GM12878 (cell line): ENCODE measurements at regions not wholly inside any gene's neighbourhood (a gene's known extent, or its start where the extent isn't known, plus 50 kb on each side); places are given as distances from the start of the nearest gene placed in this dataset.

Experiments
- ATAC-seq: fragments of 200-7000 bp; cut with Tn5 transposase; 3 replicates; pipeline ENCODE4 v1.9.1; 2020; ENCODE audit warnings: mild to moderate bottlenecking, moderate library complexity
- BruUV-seq: library from RNA; stranded (reverse); fragments of 400-500 nt; replicated peaks from 2 replicates; lab custom pipeline; 2021; lab: Mats Ljungman, UMichigan
- CTCF ChIA-PET: fragments of 300-600 bp; sonication (Branson Sonifier 250); formaldehyde crosslinking; extraction: SDS; loops from one replicate; lab custom pipeline; 2021; ENCODE audit warnings: inconsistent platforms; lab: Yijun Ruan, JAX
- POLR2A ChIA-PET: fragments of 350-600 bp; formaldehyde crosslinking; extraction: SDS; loops from one replicate; lab custom pipeline; 2021; ENCODE audit warnings: inconsistent platforms; lab: Charles Lee
- RAD21 ChIA-PET: fragments of 300-600 bp; sonication (Branson Sonifier 250); formaldehyde crosslinking; loops from one replicate; lab custom pipeline; 2023; ENCODE audit warnings: antibody characterized with exemption; ENCODE audit not compliant: unreplicated experiment; lab: Charles Lee
- SMC1A ChIA-PET: fragments of 300-600 bp; sonication (Branson Sonifier 250); formaldehyde crosslinking; loops from one replicate; lab custom pipeline; 2023; ENCODE audit not compliant: unreplicated experiment, uncharacterized antibody; lab: Charles Lee
- DNase-seq: peaks from one replicate; pipeline ENCODE4 v3.0.0-alpha.2; 2011; ENCODE audit warnings: low read depth, low spot score
- FAIRE-seq: peaks from 3 replicates; lab custom pipeline; 2011; peaks lifted over from hg19 to GRCh38; lab: Jason Lieb, UNC
- H2AFZ ChIP-seq: 2 replicates; pipeline ENCODE4 v1.6.0; 2011; ENCODE audit warnings: low read depth, low read length, control low read depth; ENCODE audit not compliant: control insufficient read depth
- H3K27ac ChIP-seq: 2 replicates; pipeline ENCODE4 v1.5.1; 2011; ENCODE audit warnings: control low read depth; ENCODE audit not compliant: control insufficient read depth, insufficient read depth
- H3K27me3 ChIP-seq, 2 experiments: replicated peaks in 1 of 2; 2 replicates each; pipeline versions ENCODE4 v1.6.0 to v1.6.1; 2011; ENCODE audit warnings: low read length in 1 of 2; ENCODE audit not compliant: control insufficient read depth in 2 of 2, insufficient read depth in 2 of 2
- H3K36me3 ChIP-seq, 2 experiments: 2 replicates each; pipeline ENCODE4 v1.5.1; 2011; ENCODE audit warnings: low read length in 1 of 2; ENCODE audit not compliant: control insufficient read depth in 2 of 2, insufficient read depth in 2 of 2
- H3K4me1 ChIP-seq: 2 replicates; pipeline ENCODE4 v1.6.1; 2011; ENCODE audit warnings: mild to moderate bottlenecking, low read length, moderate library complexity, mixed read lengths; ENCODE audit not compliant: control insufficient read depth, insufficient read depth
- H3K4me2 ChIP-seq: 2 replicates; pipeline ENCODE4 v1.6.0; 2011; ENCODE audit warnings: control low read depth; ENCODE audit not compliant: control insufficient read depth, insufficient read depth
- H3K4me3 ChIP-seq: fragments of 200-600 bp; sonication (generic); 2 replicates; pipeline ENCODE4 v1.5.1; 2016
- H3K79me2 ChIP-seq: 2 replicates; pipeline ENCODE4 v1.6.0; 2011; ENCODE audit warnings: low read length; ENCODE audit not compliant: control insufficient read depth, insufficient read depth
- H3K9ac ChIP-seq: 2 replicates; pipeline ENCODE4 v1.8.0; 2011; ENCODE audit warnings: low read length, control low read depth, mixed read lengths; ENCODE audit not compliant: control insufficient read depth, insufficient read depth
- H3K9me3 ChIP-seq: replicated peaks from 3 replicates; pipeline ENCODE4 v1.5.1; 2011; ENCODE audit warnings: mild to moderate bottlenecking, low read length; ENCODE audit not compliant: control insufficient read depth, insufficient read depth
- H4K20me1 ChIP-seq: 2 replicates; pipeline ENCODE4 v1.6.0; 2011; ENCODE audit not compliant: control insufficient read depth, insufficient read depth
- ELK1 ChIP-seq: IDR thresholded peaks from 2 replicates; pipeline ENCODE4 v1.6.1; 2012; ENCODE audit warnings: low read depth, low read length, improper control_type of control experiment
- FOXM1 ChIP-seq: IDR thresholded peaks from 2 replicates; pipeline ENCODE4 v1.6.1; 2012; ENCODE audit warnings: low read depth, mild to moderate bottlenecking, inconsistent platforms, low read length, moderate library complexity
- GATAD2B ChIP-seq: fragments of 450-650 bp; conservative IDR thresholded peaks from 2 replicates; pipeline ENCODE4 v1.6.1; 2017; ENCODE audit warnings: low read depth, mild to moderate bottlenecking, moderate library complexity
- HCFC1 ChIP-seq: fragments of 150-350 bp; IDR thresholded peaks from 2 replicates; pipeline ENCODE4 v1.6.1; 2014; ENCODE audit warnings: low read length
- JUND ChIP-seq: IDR thresholded peaks from 2 replicates; pipeline ENCODE4 v1.6.1; 2012; ENCODE audit warnings: low read depth, mild to moderate bottlenecking, low read length, improper control_type of control experiment, moderate library complexity
- MXI1 ChIP-seq: fragments of 150-350 bp; IDR thresholded peaks from 2 replicates; pipeline ENCODE4 v1.6.1; 2011; ENCODE audit warnings: low read depth, mild to moderate bottlenecking, inconsistent platforms, low read length, improper control_type of control experiment
- PBX3 ChIP-seq: IDR thresholded peaks from 2 replicates; pipeline ENCODE4 v1.6.1; 2011; ENCODE audit warnings: mild to moderate bottlenecking, low read depth, low read length, moderate library complexity; ENCODE audit not compliant: insufficient replicate concordance
- POLR2AphosphoS5 ChIP-seq: IDR thresholded peaks from 2 replicates; pipeline ENCODE4 v1.6.1; 2011; ENCODE audit warnings: mild to moderate bottlenecking, low read length, inconsistent platforms
- SREBF1 ChIP-seq: IDR thresholded peaks from 2 replicates; pipeline ENCODE4 v1.6.1; 2012; ENCODE audit warnings: mild to moderate bottlenecking, low read length
- whole genome bisulfite sequencing: methylation state at CpG from one replicate; pipeline ENCODE4 v1.1.6; 2016; ENCODE audit warnings: low lambda C conversion rate; ENCODE audit not compliant: insufficient replicate concordance, insufficient coverage; ENCODE audit errors: missing lambda C conversion rate; 5-methylcytosine and 5-hydroxymethylcytosine counted together
- in situ Hi-C: fragments of 300-500 bp; cut with MboI; formaldehyde crosslinking; loops from 9 replicates; pipeline ENCODE4 v1.14.3; 2018; ENCODE audit warnings: mixed read lengths
- intact Hi-C: fragments of 100-400 bp; cut with micrococcal nuclease; formaldehyde crosslinking; loops from one replicate; pipeline ENCODE4 v1.14.2; 2022; ENCODE audit not compliant: unreplicated experiment

GRCh38 chr10:3554121-3554522 lies 230.9 kb downstream of the KLF6 start:
- CTCF ChIA-PET = no interaction called here
- Histone ChIP-seq H3K4me2 (no peak overlapping the region), H3K4me3 (no peak overlapping the region), H3K27me3 (no peaks in the 10 kb centered on the region; a peak in 1 of 4 replicates), H4K20me1 (no peaks in the 10 kb centered on the region), H3K9me3 (no peaks in the 10 kb centered on the region), H3K9ac (no peak overlapping the region), H3K79me2 (no peaks in the 10 kb centered on the region), H3K36me3 (no peaks in the 10 kb centered on the region), H3K4me1 (no peaks in the 10 kb centered on the region), H3K27ac (no peak overlapping the region), H2AFZ (peak overlapping the region; percentile 23; the same call in 1 of the 2 replicates)
- in situ Hi-C loops = no loop called here
- RAD21 ChIA-PET = no interaction called here
- BruUV-seq = no TSS peak
- FAIRE-seq (no peak), ATAC-seq (no peak), DNase-seq (no peak)
- intact Hi-C loops = no loop called here
- SMC1A ChIA-PET = no interaction called here
- POLR2A ChIA-PET = no interaction called here
- TF ChIP-seq FOXM1 = no peak
- TF ChIP-seq ELK1 = no peak
- no peak for TF ChIP-seq HCFC1
- TF ChIP-seq GATAD2B = no peak
- TF ChIP-seq PBX3 = no peak
- TF ChIP-seq SREBF1 = no peak
- no peak for TF ChIP-seq JUND
- no peak for TF ChIP-seq POLR2AphosphoS5
- no peak for TF ChIP-seq MXI1
- 20% methylated on average over 10 of the region's 10 CpGs for WGBS
